H1 (cell line): ENCODE measurements at regions not wholly inside any gene's neighbourhood (a gene's known extent, or its start where the extent isn't known, plus 50 kb on each side); places are given as distances from the start of the nearest gene placed in this dataset.

ENCODE experiments used
- SIN3A ChIP-seq, 2 experiments: IDR thresholded peaks in 1 of 2; conservative IDR thresholded peaks in 1 of 2; 2 replicates each; pipeline ENCODE4 v1.6.1; 2011 to 2012; ENCODE audit warnings: low read length in 2 of 2, improper control_type of control experiment in 1 of 2, low read depth in 1 of 2, mild to moderate bottlenecking in 1 of 2
- TF ChIP-seq, protein P1 (sequence below): IDR thresholded peaks from 2 replicates; pipeline ENCODE4 v1.6.1; 2012; ENCODE audit warnings: inconsistent platforms
- TF ChIP-seq, protein P2 (sequence below): IDR thresholded peaks from 2 replicates; pipeline ENCODE4 v1.6.1; 2012; ENCODE audit warnings: inconsistent platforms

DNA sequence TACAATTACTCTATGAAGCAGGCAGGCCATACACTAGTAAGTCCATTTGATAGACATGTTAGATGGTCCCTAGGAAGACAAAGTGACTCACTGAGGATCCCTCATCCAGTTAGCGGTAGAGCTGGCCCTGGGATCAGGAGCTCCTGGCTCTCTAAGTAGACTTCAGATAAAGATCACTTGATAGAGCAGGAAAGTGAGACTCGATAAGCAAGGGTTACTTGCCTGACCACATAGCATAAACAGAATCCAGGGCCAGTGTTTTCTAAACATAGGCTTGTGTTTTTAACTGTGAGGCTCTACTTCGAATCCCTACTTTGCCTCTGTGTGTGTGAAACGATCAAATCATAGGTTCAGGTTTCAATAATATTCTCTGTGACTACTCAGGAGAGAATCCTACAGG, 355.2 kb upstream of the TRIB2 start (continued):
- TF ChIP-seq, protein P1, sequence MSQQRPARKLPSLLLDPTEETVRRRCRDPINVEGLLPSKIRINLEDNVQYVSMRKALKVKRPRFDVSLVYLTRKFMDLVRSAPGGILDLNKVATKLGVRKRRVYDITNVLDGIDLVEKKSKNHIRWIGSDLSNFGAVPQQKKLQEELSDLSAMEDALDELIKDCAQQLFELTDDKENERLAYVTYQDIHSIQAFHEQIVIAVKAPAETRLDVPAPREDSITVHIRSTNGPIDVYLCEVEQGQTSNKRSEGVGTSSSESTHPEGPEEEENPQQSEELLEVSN, result no peak
- no peak for TF ChIP-seq SIN3A (conservative IDR thresholded peaks at IDR 0.05 in 1 of 2, IDR thresholded peaks at IDR 0.05 in 1 of 2; ENCODE audit: low read depth in 1 of 2, low read length in 2 of 2)
- TF ChIP-seq, protein P2, sequence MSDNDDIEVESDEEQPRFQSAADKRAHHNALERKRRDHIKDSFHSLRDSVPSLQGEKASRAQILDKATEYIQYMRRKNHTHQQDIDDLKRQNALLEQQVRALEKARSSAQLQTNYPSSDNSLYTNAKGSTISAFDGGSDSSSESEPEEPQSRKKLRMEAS, result no peak
